HG03095 (cell line): ENCODE measurements at regions not wholly inside any gene's neighbourhood (a gene's known extent, or its start where the extent isn't known, plus 50 kb on each side); places are given as distances from the start of the nearest gene placed in this dataset.
"Not testable (repeated sequence)": the region's sequence is repeated elsewhere in the genome, so short reads cannot be mapped to it uniquely, and the experiment has no call there.

Experiments
- ATAC-seq: cut with Tn5 transposase; IDR thresholded peaks from one replicate; pipeline ENCODE4 v1.9.1; 2021; ENCODE audit warnings: moderate library complexity; ENCODE audit not compliant: unreplicated experiment

DNA sequence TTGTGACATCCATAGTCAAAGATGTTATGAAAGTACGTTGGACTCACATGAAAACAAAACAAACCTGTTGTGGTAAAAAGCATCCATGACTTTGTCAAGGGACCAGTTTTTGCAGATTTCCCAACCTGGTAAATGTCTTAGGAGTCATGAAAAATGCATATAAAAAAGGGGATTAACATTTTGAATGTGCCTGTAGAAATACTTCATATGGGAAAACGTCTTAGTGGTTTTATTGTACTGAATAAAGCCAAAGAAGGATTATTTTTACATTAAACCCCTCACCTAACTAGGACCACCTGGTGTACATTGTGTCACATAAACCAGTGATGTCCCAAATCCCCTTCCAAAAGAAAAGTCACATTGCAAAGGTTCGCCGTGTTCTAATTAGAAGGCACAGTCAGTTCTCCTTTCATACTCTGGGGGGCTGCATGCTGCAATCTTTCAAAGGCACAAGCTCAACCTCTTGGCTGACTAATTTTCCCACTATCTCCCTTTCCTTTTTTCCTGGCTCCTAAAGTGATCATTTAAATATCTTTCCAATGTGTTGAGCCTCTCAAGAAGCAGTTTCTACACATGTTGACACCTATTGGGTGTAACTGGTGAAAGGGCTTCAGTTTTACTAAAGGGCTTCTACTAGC is 119.8 kb upstream of the SPAG17 start:
- no peak for ATAC-seq

- no peak for ATAC-seq
Measured at GRCh38 chr1:118303534-118303933, 118.5 kb upstream of the SPAG17 start.

- ATAC-seq, result no peak
Measured at GRCh38 chr1:118303064-118303463, 118.0 kb upstream of the SPAG17 start.

- no peak for ATAC-seq
Measured at GRCh38 chr1:118302145-118302544, 117.1 kb upstream of the SPAG17 start.

DNA sequence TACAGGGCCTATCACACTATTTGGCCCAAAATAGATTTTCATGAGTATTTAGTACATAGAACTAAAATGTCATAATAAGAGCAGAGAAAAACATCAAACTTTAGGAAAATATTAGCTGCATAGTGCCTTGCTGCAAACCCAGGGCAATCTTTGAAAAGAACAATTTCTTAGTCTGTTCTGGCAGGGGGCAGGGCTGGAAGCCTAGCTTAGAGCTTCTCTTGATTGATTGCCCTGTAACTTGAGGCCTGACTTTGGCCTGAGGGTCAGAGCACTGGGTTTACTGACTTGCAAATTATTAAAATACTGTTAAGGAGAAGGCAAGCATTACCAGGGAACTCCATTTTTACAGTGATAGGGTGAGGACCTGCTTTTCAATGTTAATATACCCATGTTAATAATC is 115.8 kb upstream of the SPAG17 start:
- no peak for ATAC-seq

GRCh38 chr1:118298397-118298796 is 113.4 kb upstream of the SPAG17 start:
- no peak for ATAC-seq

GRCh38 chr1:118297521-118297920 is 112.5 kb upstream of the SPAG17 start:
- no peak for ATAC-seq

GRCh38 chr1:118294875-118295642 is 110.0 kb upstream of the SPAG17 start:
- no peak for ATAC-seq

DNA sequence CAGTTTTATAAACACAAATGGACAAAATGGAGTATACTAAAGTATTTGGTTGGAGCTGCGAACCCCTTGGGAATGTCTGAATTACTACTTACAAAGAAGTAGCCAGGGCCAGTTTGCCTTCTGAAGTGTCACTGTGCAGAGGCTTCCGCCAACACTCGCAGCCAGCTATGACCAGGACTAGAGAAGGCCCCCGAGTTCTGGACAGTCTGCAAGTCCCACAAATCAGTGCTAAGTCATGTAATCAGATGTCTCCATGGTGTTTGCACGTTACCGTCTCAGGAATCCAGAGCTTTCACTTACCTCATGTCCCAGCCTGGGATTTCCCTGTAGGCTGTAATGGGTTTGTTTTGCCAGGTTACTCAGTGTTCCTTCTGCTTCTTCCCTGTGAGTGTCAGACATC is 106.6 kb upstream of the SPAG17 start:
- ATAC-seq, result no peak

- no peak for ATAC-seq
Measured at GRCh38 chr1:118290571-118290970, 105.5 kb upstream of the SPAG17 start.

DNA sequence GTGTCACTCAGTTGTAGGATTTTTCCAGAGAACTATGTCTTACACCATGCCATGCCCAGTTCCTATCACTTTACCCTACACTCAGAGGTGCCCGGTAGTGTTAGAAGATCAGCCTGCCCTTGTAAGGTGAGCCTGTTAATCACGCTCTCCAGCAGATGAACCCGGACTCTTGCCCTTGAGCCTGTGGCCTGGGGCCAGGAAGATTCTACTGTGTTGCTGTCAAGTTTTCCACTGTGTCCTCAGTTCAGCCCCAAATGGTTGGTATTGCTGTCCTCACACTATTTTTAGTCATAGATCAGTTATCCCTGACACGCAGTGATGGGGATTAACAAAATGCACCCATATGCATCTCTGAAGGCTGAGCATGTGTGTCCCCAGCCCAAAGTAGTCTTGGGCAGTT is 105.0 kb upstream of the SPAG17 start:
- no peak for ATAC-seq

- ATAC-seq, result not testable (repeated sequence)
Measured at GRCh38 chr1:118280656-118281055, 95.6 kb upstream of the SPAG17 start.

GRCh38 chr1:118275472-118276115 is 90.6 kb upstream of the SPAG17 start:
- no peak for ATAC-seq

DNA sequence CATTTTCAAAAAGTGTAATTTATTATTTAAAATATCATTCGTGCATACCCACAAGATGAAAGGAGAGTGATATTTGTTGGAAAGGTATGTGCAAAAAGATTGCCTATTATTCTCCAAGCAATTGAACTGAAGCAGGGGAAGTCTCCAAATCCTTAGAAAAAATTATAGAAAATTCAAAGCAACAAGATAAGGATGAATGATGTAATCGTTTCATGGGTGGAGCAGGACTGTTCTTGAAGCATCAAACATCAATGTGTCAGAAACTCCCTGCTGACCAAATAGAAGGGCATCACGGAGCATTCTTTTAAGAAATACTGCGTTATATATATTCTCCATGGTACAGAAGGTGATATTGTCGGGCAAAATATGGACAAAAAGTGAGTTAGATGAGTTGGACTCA is 87.9 kb upstream of the SPAG17 start:
- no peak for ATAC-seq

DNA sequence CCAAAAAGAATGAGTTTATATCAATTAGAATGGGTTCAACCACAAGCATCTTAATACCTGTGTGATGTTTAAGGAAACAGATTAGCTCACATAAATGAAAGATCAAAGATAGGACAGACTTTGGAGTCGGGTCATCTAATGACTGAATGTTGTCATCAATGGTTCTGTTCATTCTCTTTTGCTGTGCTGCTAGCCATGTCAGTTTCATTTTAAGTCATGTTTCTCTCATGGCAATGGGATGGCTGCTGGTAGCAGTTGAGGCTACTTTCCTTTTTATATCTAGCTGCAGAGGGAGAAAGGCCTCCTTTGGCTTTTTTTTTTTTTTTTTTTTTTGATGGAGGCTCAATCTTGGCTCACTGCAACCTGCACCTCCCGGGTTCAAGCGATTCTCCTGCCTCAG is 86.9 kb upstream of the SPAG17 start:
- ATAC-seq, result no peak

- ATAC-seq, result no peak
Measured at GRCh38 chr1:118269598-118269997, 84.6 kb upstream of the SPAG17 start.

DNA sequence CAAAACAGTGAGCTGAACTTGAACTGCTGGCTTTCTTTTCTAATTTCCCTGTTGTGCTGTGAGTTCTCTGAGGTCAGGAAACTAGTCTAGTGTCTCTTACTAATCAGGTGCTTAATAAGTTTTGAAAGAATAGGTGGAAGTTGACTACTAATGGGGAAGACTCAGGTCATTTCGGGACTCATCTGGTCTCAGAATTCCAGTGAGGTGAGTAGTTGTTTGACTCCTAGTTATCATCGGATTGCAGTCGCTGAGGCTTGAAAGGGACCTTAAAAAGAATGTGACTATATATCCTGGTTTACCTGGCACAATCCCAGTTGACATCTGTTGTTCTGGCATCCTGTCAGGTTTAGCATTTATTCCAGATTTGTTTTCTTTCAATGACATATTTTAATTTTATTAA is 81.4 kb upstream of the SPAG17 start:
- ATAC-seq, result no peak

DNA sequence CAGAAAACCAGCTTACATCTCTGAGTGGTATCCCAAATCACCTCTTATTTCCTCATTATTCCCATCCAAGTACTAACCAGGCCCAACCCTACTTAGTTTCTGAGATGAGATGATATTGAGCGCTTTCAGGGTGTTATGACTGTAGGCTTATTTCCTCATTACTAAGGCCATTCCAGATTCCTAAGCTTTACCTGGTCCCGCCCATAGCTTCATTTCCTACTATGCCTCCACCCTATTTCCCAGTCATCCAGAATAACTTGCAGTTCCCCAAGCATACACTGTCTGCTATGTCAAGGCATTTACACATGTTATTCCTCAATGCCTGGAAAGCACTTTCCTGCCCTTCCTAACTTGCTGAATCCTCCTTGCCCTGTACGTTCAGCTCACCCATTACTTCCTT is 79.3 kb upstream of the SPAG17 start:
- ATAC-seq, result no peak

- ATAC-seq, result no peak
Measured at GRCh38 chr1:118262865-118263264, 77.8 kb upstream of the SPAG17 start.

DNA sequence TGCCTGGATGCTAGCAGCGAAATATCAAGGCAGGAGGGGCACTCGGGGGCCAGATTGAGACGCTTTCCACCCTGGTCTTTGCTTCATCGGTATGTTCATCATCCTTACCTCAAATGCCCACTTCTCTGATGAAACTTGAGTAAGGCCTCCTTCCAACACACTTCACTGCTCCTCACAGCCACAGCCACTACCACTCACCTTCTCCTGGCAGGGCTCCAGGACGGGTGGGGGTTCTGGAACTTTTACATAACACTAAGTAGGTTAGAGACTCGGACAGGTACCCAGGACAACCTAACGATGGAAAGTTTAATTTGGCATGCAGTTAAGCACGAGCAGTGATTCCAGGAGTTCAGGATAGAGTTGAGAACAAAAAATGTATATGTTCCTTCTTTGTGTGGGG is 73.9 kb upstream of the SPAG17 start:
- no peak for ATAC-seq

- no peak for ATAC-seq
Measured at GRCh38 chr1:118257946-118258345, 72.9 kb upstream of the SPAG17 start.
